Loucy (cell line): ENCODE measurements at regions not wholly inside any gene's neighbourhood (a gene's known extent, or its start where the extent isn't known, plus 50 kb on each side); places are given as distances from the start of the nearest gene placed in this dataset.

Experiments used
- H2AFZ ChIP-seq: fragments of 200-600 bp; sonication (generic); 2 replicates; pipeline ENCODE4 v1.6.0; 2016; ENCODE audit warnings: antibody characterized with exemption, mild to moderate bottlenecking, low read length, moderate library complexity
- H3F3A ChIP-seq: fragments of 200-600 bp; 2 replicates; pipeline ENCODE4 v1.6.0; 2016; ENCODE audit warnings: antibody characterized with exemption, low read depth, mild to moderate bottlenecking
- H3K27me3 ChIP-seq: fragments of 200-600 bp; sonication (generic); 2 replicates; pipeline ENCODE4 v1.6.1; 2014; ENCODE audit warnings: low read length, mild to moderate bottlenecking; ENCODE audit not compliant: insufficient read depth, poor library complexity, severe bottlenecking
- H3K36me3 ChIP-seq: fragments of 200-600 bp; sonication (generic); 2 replicates; pipeline ENCODE4 v1.6.1; 2016; ENCODE audit warnings: low read length; ENCODE audit not compliant: insufficient read depth
- H3K4me1 ChIP-seq: fragments of 200-600 bp; sonication (generic); 2 replicates; pipeline ENCODE4 v1.5.1; 2014; ENCODE audit warnings: low read length, mild to moderate bottlenecking; ENCODE audit not compliant: insufficient read depth, poor library complexity, severe bottlenecking
- H3K4me2 ChIP-seq: fragments of 200-600 bp; sonication (generic); 2 replicates; pipeline ENCODE4 v1.6.0; 2014; ENCODE audit warnings: antibody characterized with exemption, low read length, low read depth, mild to moderate bottlenecking; ENCODE audit not compliant: poor library complexity, severe bottlenecking
- H3K4me3 ChIP-seq: fragments of 200-600 bp; sonication (generic); 2 replicates; pipeline ENCODE4 v1.5.1; 2014; ENCODE audit warnings: low read length, mild to moderate bottlenecking, mixed read lengths; ENCODE audit not compliant: poor library complexity, severe bottlenecking
- H3K79me2 ChIP-seq: fragments of 200-600 bp; sonication (generic); 2 replicates; pipeline ENCODE4 v1.6.1; 2014; ENCODE audit warnings: low read length; ENCODE audit not compliant: insufficient read depth
- H3K9ac ChIP-seq: fragments of 200-600 bp; sonication (generic); 2 replicates; pipeline ENCODE4 v1.6.0; 2014; ENCODE audit warnings: mild to moderate bottlenecking, low read depth, low read length, moderate library complexity; ENCODE audit not compliant: poor library complexity, severe bottlenecking
- H3K9me2 ChIP-seq: fragments of 200-600 bp; sonication (generic); replicated peaks from 2 replicates; pipeline ENCODE4 v1.6.1; 2016; ENCODE audit warnings: low read depth, low read length, mixed read lengths
- H3K9me3 ChIP-seq: fragments of 200-600 bp; sonication (generic); 2 replicates; pipeline ENCODE4 v1.6.1; 2014; ENCODE audit warnings: mild to moderate bottlenecking, antibody characterized with exemption, low read length, low read depth; ENCODE audit not compliant: insufficient read depth
- H4K20me1 ChIP-seq: fragments of 200-600 bp; sonication (generic); 2 replicates; pipeline ENCODE4 v1.6.0; 2014; ENCODE audit warnings: antibody characterized with exemption, low read length, mild to moderate bottlenecking; ENCODE audit not compliant: insufficient read depth, poor library complexity, severe bottlenecking
- CTCF ChIP-seq: fragments of 200-600 bp; sonication (generic); conservative IDR thresholded peaks from 2 replicates; pipeline ENCODE4 v1.5.1; 2014; ENCODE audit warnings: mild to moderate bottlenecking, antibody characterized with exemption, low read length
- EZH2phosphoT487 ChIP-seq: fragments of 200-600 bp; IDR thresholded peaks from 2 replicates; pipeline ENCODE4 v1.6.1; 2018; ENCODE audit warnings: antibody characterized with exemption, mild to moderate bottlenecking, moderate library complexity, borderline replicate concordance

DNA sequence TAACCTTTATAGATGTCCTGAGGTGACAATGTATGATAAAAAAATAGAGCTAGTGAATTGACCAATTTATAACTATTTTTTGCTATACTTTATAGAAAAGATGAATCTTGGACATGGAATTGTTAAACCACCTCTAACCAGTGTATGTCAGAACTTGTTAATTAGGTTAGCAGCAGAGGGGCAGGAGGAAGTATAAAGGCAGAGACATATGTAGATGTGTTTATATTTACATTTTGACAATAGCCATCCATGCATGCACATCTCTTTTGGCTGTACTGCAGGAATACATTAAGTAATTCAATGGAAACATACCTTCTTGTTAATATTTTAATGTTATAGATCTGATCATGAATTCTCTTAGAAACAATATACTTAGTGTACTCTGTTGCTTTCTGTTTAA is 254.6 kb upstream of the NT5E start:
- no peak overlapping the region for H2AFZ ChIP-seq
- no peaks in the 10 kb centered on the region for H3K27me3 ChIP-seq
- no peak overlapping the region for H3K9ac ChIP-seq
- H3F3A ChIP-seq, result no peaks in the 10 kb centered on the region
- H3K4me2 ChIP-seq, result no peak overlapping the region
- H3K79me2 ChIP-seq, result no peaks in the 10 kb centered on the region
- H3K4me3 ChIP-seq, result no peak overlapping the region
- H3K9me3 ChIP-seq, result no peaks in the 10 kb centered on the region
- H3K9me2 ChIP-seq, result no peaks in the 10 kb centered on the region
- no peaks in the 10 kb centered on the region for H4K20me1 ChIP-seq
- no peaks in the 10 kb centered on the region for H3K36me3 ChIP-seq
- TF ChIP-seq EZH2phosphoT487 (no peak), CTCF (no peak)
- no peaks in the 10 kb centered on the region for H3K4me1 ChIP-seq

DNA sequence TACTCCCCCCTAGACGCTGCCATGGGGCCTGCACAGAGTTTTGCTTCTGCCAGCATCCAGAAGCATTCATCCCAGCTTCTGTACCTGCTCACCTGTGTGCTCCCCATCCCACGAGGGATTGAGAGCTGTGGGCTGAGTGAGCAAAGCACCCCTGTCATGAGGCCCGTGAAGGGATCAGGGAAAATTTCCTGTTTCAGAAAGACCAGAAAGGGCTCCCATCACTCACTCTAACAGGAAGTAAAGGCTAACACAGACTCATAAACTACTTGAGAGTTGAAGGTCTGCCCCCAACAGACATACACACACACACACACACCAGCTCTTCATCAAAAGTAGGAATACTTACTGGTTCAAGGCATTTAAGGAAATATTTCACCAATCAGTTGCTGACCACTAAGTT is 256.5 kb upstream of the NT5E start:
- no peaks in the 10 kb centered on the region for H3K79me2 ChIP-seq
- no peaks in the 10 kb centered on the region for H3F3A ChIP-seq
- H3K4me1 ChIP-seq, result no peaks in the 10 kb centered on the region
- no peak overlapping the region for H3K9ac ChIP-seq
- TF ChIP-seq EZH2phosphoT487, result no peak
- TF ChIP-seq CTCF, result no peak
- no peaks in the 10 kb centered on the region for H3K27me3 ChIP-seq
- no peaks in the 10 kb centered on the region for H3K9me2 ChIP-seq
- no peaks in the 10 kb centered on the region for H4K20me1 ChIP-seq
- no peaks in the 10 kb centered on the region; the same call in 1 of the 2 replicates for H3K9me3 ChIP-seq
- H2AFZ ChIP-seq, result no peak overlapping the region
- no peaks in the 10 kb centered on the region for H3K36me3 ChIP-seq
- H3K4me3 ChIP-seq, result no peak overlapping the region
- H3K4me2 ChIP-seq, result no peak overlapping the region

- Histone ChIP-seq H4K20me1 (no peaks in the 10 kb centered on the region), H3K9me2 (no peaks in the 10 kb centered on the region), H2AFZ (no peak overlapping the region), H3K9me3 (no peaks in the 10 kb centered on the region; the same call in 1 of the 2 replicates), H3K9ac (no peak overlapping the region), H3K27me3 (no peaks in the 10 kb centered on the region), H3K4me2 (no peak overlapping the region), H3K79me2 (no peaks in the 10 kb centered on the region), H3K4me1 (no peaks in the 10 kb centered on the region), H3F3A (no peaks in the 10 kb centered on the region), H3K36me3 (no peaks in the 10 kb centered on the region), H3K4me3 (no peak overlapping the region)
- no peak for TF ChIP-seq EZH2phosphoT487
- TF ChIP-seq CTCF, result no peak
Measured at GRCh38 chr6:85192596-85192995, 257.3 kb upstream of the NT5E start.
